ENCODE measurements at regions not wholly inside any gene's neighbourhood (a gene's known extent, or its start where the extent isn't known, plus 50 kb on each side); places are given as distances from the start of the nearest gene placed in this dataset.

- TF ChIP-seq POLR2A (IDR thresholded peaks at IDR 0.05), result no peak
- TF ChIP-seq, protein P1, sequence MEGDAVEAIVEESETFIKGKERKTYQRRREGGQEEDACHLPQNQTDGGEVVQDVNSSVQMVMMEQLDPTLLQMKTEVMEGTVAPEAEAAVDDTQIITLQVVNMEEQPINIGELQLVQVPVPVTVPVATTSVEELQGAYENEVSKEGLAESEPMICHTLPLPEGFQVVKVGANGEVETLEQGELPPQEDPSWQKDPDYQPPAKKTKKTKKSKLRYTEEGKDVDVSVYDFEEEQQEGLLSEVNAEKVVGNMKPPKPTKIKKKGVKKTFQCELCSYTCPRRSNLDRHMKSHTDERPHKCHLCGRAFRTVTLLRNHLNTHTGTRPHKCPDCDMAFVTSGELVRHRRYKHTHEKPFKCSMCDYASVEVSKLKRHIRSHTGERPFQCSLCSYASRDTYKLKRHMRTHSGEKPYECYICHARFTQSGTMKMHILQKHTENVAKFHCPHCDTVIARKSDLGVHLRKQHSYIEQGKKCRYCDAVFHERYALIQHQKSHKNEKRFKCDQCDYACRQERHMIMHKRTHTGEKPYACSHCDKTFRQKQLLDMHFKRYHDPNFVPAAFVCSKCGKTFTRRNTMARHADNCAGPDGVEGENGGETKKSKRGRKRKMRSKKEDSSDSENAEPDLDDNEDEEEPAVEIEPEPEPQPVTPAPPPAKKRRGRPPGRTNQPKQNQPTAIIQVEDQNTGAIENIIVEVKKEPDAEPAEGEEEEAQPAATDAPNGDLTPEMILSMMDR (IDR thresholded peaks at IDR 0.05), result no peak
Observed at GRCh38 chr13:78977311-78977710, 318.4 kb upstream of the OBI1 start.
